RWPE1 (cell line): ENCODE measurements at regions not wholly inside any gene's neighbourhood (a gene's known extent, or its start where the extent isn't known, plus 50 kb on each side); places are given as distances from the start of the nearest gene placed in this dataset.

Source experiments
- CTCF ChIA-PET: fragments of 350-600 bp; sonication (Branson Sonifier 250); formaldehyde crosslinking; extraction: SDS; loops from one replicate; lab custom pipeline; 2021; lab: Yijun Ruan, JAX
- POLR2A ChIA-PET: fragments of 400-600 bp; formaldehyde crosslinking; extraction: SDS; loops from one replicate; lab custom pipeline; 2020; ENCODE audit warnings: antibody characterized with exemption; ENCODE audit not compliant: low non-redundant PET; lab: Yijun Ruan, JAX
- DNase-seq: peaks from one replicate; pipeline ENCODE4 v3.0.0; 2012; ENCODE audit warnings: low spot score
- H3K27ac ChIP-seq: fragments of 450-650 bp; 2 replicates; pipeline ENCODE4 v1.5.1; 2017
- TF ChIP-seq, protein P1 (sequence below): fragments of 450-650 bp; conservative IDR thresholded peaks from 2 replicates; pipeline ENCODE4 v1.5.1; 2017; ENCODE audit warnings: low read depth, mild to moderate bottlenecking

DNA sequence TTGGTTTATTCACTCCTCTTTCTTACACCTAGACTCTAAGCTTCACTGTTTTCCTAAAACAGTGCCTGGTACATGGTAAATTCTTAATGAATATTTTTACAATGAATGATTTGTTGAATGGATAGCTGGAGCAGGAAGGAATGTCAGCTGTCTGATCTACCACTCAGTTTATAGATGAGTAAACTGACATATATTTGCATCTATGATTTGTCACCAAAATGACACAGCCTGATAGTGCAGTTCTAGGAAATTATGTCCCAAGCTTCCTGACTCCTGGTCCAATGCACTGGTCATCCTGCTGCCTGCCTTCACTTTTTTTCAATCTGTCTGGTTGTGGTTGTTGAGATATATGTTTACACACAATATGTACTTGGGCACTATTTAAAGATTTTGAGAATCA, 651.7 kb upstream of the WWC1 start:
- TF ChIP-seq, protein P1, sequence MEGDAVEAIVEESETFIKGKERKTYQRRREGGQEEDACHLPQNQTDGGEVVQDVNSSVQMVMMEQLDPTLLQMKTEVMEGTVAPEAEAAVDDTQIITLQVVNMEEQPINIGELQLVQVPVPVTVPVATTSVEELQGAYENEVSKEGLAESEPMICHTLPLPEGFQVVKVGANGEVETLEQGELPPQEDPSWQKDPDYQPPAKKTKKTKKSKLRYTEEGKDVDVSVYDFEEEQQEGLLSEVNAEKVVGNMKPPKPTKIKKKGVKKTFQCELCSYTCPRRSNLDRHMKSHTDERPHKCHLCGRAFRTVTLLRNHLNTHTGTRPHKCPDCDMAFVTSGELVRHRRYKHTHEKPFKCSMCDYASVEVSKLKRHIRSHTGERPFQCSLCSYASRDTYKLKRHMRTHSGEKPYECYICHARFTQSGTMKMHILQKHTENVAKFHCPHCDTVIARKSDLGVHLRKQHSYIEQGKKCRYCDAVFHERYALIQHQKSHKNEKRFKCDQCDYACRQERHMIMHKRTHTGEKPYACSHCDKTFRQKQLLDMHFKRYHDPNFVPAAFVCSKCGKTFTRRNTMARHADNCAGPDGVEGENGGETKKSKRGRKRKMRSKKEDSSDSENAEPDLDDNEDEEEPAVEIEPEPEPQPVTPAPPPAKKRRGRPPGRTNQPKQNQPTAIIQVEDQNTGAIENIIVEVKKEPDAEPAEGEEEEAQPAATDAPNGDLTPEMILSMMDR: no peak
- POLR2A ChIA-PET: interaction anchor here (0.7 kb wide), 1 partner anchor 186 kb away, joined by 3 read pairs; no protein-coding TSS in a partner anchor
- DNase-seq: no peak
- H3K27ac ChIP-seq: no peak overlapping the region
- CTCF ChIA-PET: interaction anchor here (1.0 kb wide), 1 partner anchor 13 kb away, joined by 3 read pairs; no protein-coding TSS in a partner anchor

DNA sequence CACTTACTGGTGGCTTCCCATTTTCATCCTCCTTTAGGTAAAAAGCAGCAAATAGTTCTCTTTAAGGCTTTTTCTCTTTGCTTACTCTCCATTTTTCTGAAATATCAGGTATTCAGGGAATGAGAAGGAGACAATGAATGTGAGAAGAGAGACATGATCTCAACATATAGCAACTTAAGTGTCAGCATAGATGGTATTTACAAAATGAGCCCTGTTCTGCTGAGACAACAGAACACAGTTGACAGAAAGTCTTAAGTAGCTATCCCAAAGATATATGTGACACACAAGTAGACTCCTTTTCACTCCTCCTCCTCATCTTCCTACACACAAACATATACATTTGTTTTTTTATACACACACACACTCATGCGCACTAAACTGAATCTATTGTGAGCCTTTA, 649.3 kb upstream of the WWC1 start:
- DNase-seq: no peak
- ChIA-PET CTCF (no interaction called here), POLR2A (no interaction called here)
- TF ChIP-seq, protein P1: no peak
- peak overlapping the region; percentile 42; the same call in 1 of the 2 replicates for H3K27ac ChIP-seq

DNA sequence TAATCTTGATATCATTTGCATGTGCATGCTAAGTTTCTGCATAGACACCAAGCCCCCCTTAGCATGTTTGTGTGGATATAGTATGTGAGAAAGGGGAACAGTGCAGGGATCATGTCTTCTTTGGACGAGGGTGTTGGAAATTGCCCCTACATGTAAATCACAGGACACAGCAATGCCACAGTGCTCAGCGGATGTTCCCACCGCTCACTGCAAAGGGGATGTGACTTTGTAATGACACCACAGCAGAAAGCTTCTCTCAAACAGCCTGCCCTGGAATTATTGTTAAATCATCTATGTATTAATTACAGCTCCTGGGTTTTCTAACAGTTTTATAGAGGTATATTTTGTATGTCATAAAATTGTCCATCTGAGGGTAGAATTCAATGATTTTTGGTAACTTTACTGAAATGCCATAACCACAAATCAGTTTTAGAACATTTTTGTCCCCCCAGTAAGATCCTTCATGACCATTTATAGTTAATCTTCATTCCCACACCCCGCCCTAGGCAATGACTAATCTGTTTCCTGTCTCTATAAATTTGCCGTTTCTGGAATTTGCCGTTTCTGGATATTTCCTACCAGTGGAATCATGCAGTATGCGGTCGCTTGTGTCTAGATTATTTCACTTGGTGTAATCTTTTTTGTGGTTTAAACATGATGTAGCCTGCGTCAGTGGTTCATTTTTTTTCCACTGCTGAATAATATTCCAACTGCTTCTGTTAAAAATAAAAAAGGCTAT, 648.5 kb upstream of the WWC1 start:
- ChIA-PET CTCF (interaction anchor here (0.5 kb wide), 1 partner anchor 577 kb away, joined by 4 read pairs; no protein-coding TSS in a partner anchor), POLR2A (no interaction called here)
- TF ChIP-seq, protein P1: no peak
- peak overlapping the region; percentile 64; the same call in 1 of the 2 replicates for H3K27ac ChIP-seq
- peak; percentile 82 for DNase-seq

DNA sequence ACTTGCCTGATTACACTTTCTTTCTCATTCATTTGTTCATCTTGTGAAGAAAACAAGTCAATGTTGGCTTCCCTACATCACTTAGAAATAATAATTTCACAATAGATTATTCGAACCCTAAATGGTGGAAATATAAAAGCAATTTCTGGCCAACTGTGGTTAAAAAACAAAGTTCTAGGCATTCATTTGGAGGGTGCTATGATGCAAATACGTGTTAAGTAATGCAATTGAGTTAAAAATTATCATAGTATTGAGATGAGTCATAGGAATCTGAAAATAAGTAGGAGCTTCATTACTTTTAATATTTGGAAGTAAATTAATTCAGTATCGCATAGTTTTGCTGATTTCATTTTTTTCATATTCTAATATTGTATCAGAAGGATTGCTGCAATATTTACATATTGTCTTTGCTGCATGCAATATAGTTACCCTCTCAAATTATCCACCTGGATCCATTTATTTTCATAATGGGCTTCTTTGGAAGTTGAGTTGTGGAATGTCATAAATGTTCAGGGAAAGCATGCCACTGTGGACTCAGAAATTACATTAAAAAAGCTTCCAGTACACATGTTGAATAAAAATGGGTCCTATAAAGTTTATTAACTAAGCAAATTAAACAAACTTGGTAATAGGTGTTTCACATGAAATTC, 647.7 kb upstream of the WWC1 start:
- POLR2A ChIA-PET: no interaction called here
- DNase-seq: peak; percentile 59
- TF ChIP-seq, protein P1: no peak
- H3K27ac ChIP-seq: no peak overlapping the region
- CTCF ChIA-PET: interaction anchor here (0.6 to 0.8 kb wide), 3 partner anchors 33 to 141 kb away, joined by 3 to 8 read pairs (median 3); no protein-coding TSS in a partner anchor

DNA sequence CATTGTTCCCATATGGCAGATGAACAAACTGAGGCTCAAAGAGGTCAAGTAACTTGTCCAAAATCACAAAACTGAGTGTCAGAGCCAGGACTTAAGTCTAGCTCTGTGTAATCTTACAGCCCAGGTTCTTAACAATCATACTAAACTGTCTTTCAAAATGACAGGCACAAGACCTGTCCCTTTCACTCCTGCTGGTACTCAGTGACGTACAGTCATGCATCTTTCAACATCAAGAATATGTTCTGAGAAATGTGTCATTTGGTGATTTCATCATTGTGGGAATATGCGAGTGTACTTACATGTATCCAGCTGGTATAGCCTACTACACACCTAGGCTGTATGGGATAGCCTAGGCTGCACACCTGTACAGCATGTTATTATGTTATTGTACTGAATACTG, 646.8 kb upstream of the WWC1 start:
- ChIA-PET CTCF (no interaction called here), POLR2A (no interaction called here)
- TF ChIP-seq, protein P1: no peak
- no peak overlapping the region for H3K27ac ChIP-seq
- peak; percentile 34 for DNase-seq

DNA sequence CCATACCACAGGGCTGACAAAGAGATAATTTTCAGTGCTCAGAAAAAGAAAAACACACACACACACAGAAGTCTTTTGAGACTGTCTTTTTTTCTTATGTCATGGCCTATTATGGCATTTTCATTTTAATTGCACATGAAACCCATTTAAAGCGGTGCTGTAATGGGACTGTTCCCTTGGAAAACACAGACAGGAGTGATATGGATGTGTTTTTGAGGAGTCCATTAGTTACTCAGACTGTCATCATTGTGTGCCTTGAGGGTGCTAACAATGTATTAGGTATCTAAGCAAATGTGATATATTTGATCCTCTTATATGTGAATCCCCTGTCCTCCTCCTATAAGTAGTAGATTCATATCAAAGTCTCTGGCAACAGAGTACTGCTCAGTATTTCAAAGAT, 642.0 kb upstream of the WWC1 start:
- no peak for DNase-seq
- no peak overlapping the region for H3K27ac ChIP-seq
- TF ChIP-seq, protein P1: no peak
- ChIA-PET POLR2A (no interaction called here), CTCF (no interaction called here)
